ENCODE measurements at regions not wholly inside any gene's neighbourhood (a gene's known extent, or its start where the extent isn't known, plus 50 kb on each side); places are given as distances from the start of the nearest gene placed in this dataset.
"Not testable (repeated sequence)": the region's sequence is repeated elsewhere in the genome, so short reads cannot be mapped to it uniquely, and the experiment has no call there.

- not testable (repeated sequence) for H3K4me2 ChIP-seq (ENCODE audit: low read depth, low read length); H3K27ac ChIP-seq (ENCODE audit: low read length); H3K9ac ChIP-seq (ENCODE audit: low read length); H3K79me2 ChIP-seq (ENCODE audit: low read length); H3K9me3 ChIP-seq (replicated peaks; ENCODE audit: insufficient read depth, low read length); H2AFZ ChIP-seq (ENCODE audit: low read length); H3K9me2 ChIP-seq (replicated peaks; ENCODE audit: insufficient read depth, low read length); DNase-seq; H3K4me3 ChIP-seq (ENCODE audit: low read length); H3K36me3 ChIP-seq (replicated peaks; ENCODE audit: insufficient read depth, low read length); H4K20me1 ChIP-seq (ENCODE audit: insufficient read depth, low read length); H3K27me3 ChIP-seq (replicated peaks; ENCODE audit: insufficient read depth, low read length)
- H3F3A ChIP-seq (ENCODE audit: insufficient read depth, low read length), result peaks cover 25% of the 10 kb centered on the region
- H3K4me1 ChIP-seq (ENCODE audit: low read length), result peaks cover 31% of the 10 kb centered on the region
Observed at GRCh38 chr15:84094720-84095119, 140.9 kb upstream of the GOLGA6L4 start.

- peaks cover 40% of the 10 kb centered on the region for H3K4me1 ChIP-seq (ENCODE audit: low read length)
- DNase-seq, result peak; percentile 78
- peak overlapping the region; percentile 74 for H3K27ac ChIP-seq (ENCODE audit: low read length)
- peaks cover 25% of the 10 kb centered on the region for H3F3A ChIP-seq (ENCODE audit: insufficient read depth, low read length)
- H3K27me3 ChIP-seq (replicated peaks; ENCODE audit: insufficient read depth, low read length); H2AFZ ChIP-seq (ENCODE audit: low read length); H3K9me2 ChIP-seq (replicated peaks; ENCODE audit: insufficient read depth, low read length); H3K36me3 ChIP-seq (replicated peaks; ENCODE audit: insufficient read depth, low read length); H3K4me3 ChIP-seq (ENCODE audit: low read length); H4K20me1 ChIP-seq (ENCODE audit: insufficient read depth, low read length); H3K79me2 ChIP-seq (ENCODE audit: low read length); H3K9me3 ChIP-seq (replicated peaks; ENCODE audit: insufficient read depth, low read length): not testable (repeated sequence)
- peak overlapping the region; percentile 46; the same call in 1 of the 2 replicates for H3K4me2 ChIP-seq (ENCODE audit: low read depth, low read length)
- H3K9ac ChIP-seq (ENCODE audit: low read length), result peak overlapping the region; percentile 24; the same call in 1 of the 2 replicates
Observed at GRCh38 chr15:84097053-84097452, 138.5 kb upstream of the GOLGA6L4 start.

- H3K4me2 ChIP-seq (ENCODE audit: low read depth, low read length), result peak overlapping the region; percentile 22
- no peaks in the 10 kb centered on the region for H3K36me3 ChIP-seq (replicated peaks; ENCODE audit: insufficient read depth, low read length)
- H4K20me1 ChIP-seq (ENCODE audit: insufficient read depth, low read length), result no peaks in the 10 kb centered on the region
- no peaks in the 10 kb centered on the region for H3K79me2 ChIP-seq (ENCODE audit: low read length)
- H3K27me3 ChIP-seq (replicated peaks; ENCODE audit: insufficient read depth, low read length), result no peaks in the 10 kb centered on the region
- H3K4me1 ChIP-seq (ENCODE audit: low read length), result peaks cover 40% of the 10 kb centered on the region
- no peaks in the 10 kb centered on the region for H3K9me2 ChIP-seq (replicated peaks; ENCODE audit: insufficient read depth, low read length)
- DNase-seq, result no peak
- H2AFZ ChIP-seq (ENCODE audit: low read length), result no peak overlapping the region
- H3K27ac ChIP-seq (ENCODE audit: low read length), result peak overlapping the region; percentile 49; the same call in 1 of the 2 replicates
- H3K9ac ChIP-seq (ENCODE audit: low read length), result no peak overlapping the region
- peaks cover 25% of the 10 kb centered on the region for H3F3A ChIP-seq (ENCODE audit: insufficient read depth, low read length)
- TF ChIP-seq EZH2phosphoT487 (IDR thresholded peaks at IDR 0.05; ENCODE audit: low read length), result no peak
- no peak for TF ChIP-seq CTCF (IDR thresholded peaks at IDR 0.05; ENCODE audit: low read length)
- no peak for TF ChIP-seq EZH2 (optimal IDR thresholded peaks at IDR 0.05; ENCODE audit: low read depth, low read length)
- no peaks in the 10 kb centered on the region for H3K9me3 ChIP-seq (replicated peaks; ENCODE audit: insufficient read depth, low read length)
- no peak overlapping the region for H3K4me3 ChIP-seq (ENCODE audit: low read length)
Observed at GRCh38 chr15:84098604-84099003, 137.0 kb upstream of the GOLGA6L4 start.

DNA sequence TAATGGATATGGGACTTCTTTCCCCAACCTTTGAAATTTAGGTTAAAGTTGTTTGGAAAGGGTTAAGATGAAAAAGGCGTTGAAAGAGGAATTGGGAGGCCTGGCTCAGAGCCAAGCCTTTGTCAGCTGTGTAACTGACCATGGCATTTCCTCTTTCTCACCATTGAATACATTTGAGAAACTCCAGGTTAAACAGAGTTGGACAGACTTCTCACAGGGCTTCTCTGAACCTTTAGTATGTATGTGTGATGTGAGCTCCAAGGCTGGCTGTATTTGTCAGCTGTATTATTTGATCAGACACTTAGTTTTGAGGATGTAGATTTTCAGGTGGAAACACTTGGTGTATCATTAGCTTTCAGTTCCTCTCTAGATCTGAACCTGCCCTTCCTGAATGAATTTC lies 136.4 kb upstream of the GOLGA6L4 start:
- Histone ChIP-seq H3K79me2 (ENCODE audit: low read length) (no peaks in the 10 kb centered on the region), H3K9ac (ENCODE audit: low read length) (no peak overlapping the region), H3K4me1 (ENCODE audit: low read length) (peaks cover 40% of the 10 kb centered on the region), H3K4me2 (ENCODE audit: low read depth, low read length) (peak overlapping the region; percentile 22), H3K27me3 (replicated peaks; ENCODE audit: insufficient read depth, low read length) (no peaks in the 10 kb centered on the region), H3K36me3 (replicated peaks; ENCODE audit: insufficient read depth, low read length) (no peaks in the 10 kb centered on the region), H3K9me3 (replicated peaks; ENCODE audit: insufficient read depth, low read length) (no peaks in the 10 kb centered on the region), H4K20me1 (ENCODE audit: insufficient read depth, low read length) (no peaks in the 10 kb centered on the region), H3K9me2 (replicated peaks; ENCODE audit: insufficient read depth, low read length) (no peaks in the 10 kb centered on the region), H3K27ac (ENCODE audit: low read length) (peak overlapping the region; percentile 49; the same call in 1 of the 2 replicates), H2AFZ (ENCODE audit: low read length) (no peak overlapping the region), H3F3A (ENCODE audit: insufficient read depth, low read length) (peaks cover 25% of the 10 kb centered on the region), H3K4me3 (ENCODE audit: low read length) (no peak overlapping the region)
- DNase-seq, result peak; percentile 50
- TF ChIP-seq EZH2 (optimal IDR thresholded peaks at IDR 0.05; ENCODE audit: low read depth, low read length), result no peak
- TF ChIP-seq EZH2phosphoT487 (IDR thresholded peaks at IDR 0.05; ENCODE audit: low read length), result no peak
- no peak for TF ChIP-seq CTCF (IDR thresholded peaks at IDR 0.05; ENCODE audit: low read length)

Measured in MM.1S (cell line).